SJSA1 (cell line): ENCODE measurements at regions not wholly inside any gene's neighbourhood (a gene's known extent, or its start where the extent isn't known, plus 50 kb on each side); places are given as distances from the start of the nearest gene placed in this dataset.

ENCODE experiments used
- DNase-seq, 2 experiments: peaks; one replicate each; pipeline ENCODE4 v3.0.0-alpha.2; 2015 to 2020; ENCODE audit warnings: low spot score in 2 of 2, low read depth in 1 of 2
- H3K27ac ChIP-seq: fragments of 250-450 bp; sonication (Bioruptor Pico); 2 replicates; pipeline ENCODE4 v1.5.1; 2020; ENCODE audit warnings: mild to moderate bottlenecking, moderate library complexity
- H3K27me3 ChIP-seq: fragments of 250-450 bp; sonication (Bioruptor Pico); replicated peaks from 2 replicates; pipeline ENCODE4 v1.5.1; 2020; ENCODE audit warnings: mild to moderate bottlenecking, moderate library complexity
- H3K36me3 ChIP-seq: fragments of 250-450 bp; sonication (Bioruptor Pico); 2 replicates; pipeline ENCODE4 v1.5.1; 2020; ENCODE audit warnings: mild to moderate bottlenecking
- H3K4me1 ChIP-seq: fragments of 250-450 bp; sonication (Bioruptor Pico); replicated peaks from 2 replicates; pipeline ENCODE4 v1.6.1; 2021; ENCODE audit warnings: mild to moderate bottlenecking
- H3K4me3 ChIP-seq: fragments of 250-450 bp; sonication (Bioruptor Pico); 2 replicates; pipeline ENCODE4 v1.5.1; 2020; ENCODE audit warnings: mild to moderate bottlenecking
- H3K9me3 ChIP-seq: fragments of 250-450 bp; sonication (Bioruptor Pico); replicated peaks from 2 replicates; pipeline ENCODE4 v1.5.1; 2020; ENCODE audit warnings: mild to moderate bottlenecking

DNA sequence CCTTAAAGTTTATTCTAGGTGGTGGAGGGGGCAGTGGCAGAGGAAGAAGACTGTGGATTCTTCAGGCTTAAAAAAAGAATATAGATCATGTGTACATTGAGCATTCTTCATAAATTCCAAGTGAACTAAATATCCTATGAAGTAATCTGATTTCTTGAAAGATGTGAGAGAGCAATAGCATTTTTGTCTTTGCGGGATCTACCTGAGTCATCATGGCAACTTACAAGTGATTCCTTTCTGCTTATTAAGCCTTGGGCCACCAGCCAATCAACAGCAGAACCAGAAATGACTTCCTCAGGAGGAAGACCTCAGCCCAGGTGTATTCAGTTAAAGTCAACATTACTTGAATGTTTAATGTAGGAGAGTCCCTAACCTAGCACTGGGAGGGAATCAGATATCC lies 756.9 kb downstream of the TFAP2A start:
- Histone ChIP-seq H3K4me1 (no peaks in the 10 kb centered on the region), H3K27me3 (no peaks in the 10 kb centered on the region), H3K9me3 (no peaks in the 10 kb centered on the region), H3K36me3 (no peaks in the 10 kb centered on the region), H3K27ac (no peak overlapping the region), H3K4me3 (no peak overlapping the region)
- DNase-seq = no peak

DNA sequence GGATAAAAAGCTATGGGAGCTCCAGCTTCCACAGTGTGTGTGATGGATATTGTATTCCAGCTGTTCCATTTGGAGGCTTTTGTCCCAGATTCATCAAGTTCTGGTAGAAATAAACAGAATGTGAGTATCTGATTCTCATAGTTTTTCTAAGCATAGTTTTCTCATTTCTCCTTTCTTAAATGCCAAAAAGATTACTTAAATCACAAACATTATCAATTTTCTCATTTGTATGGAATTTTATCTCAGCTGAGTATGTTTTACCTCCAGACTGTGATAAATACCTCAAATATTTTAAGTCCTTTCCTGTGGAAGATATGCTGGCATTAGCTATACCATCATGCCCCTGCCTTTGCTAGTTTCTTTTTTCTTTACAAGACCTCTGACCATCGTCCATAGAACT lies 767.3 kb downstream of the TFAP2A start:
- Histone ChIP-seq H3K4me1 (peaks cover 26% of the 10 kb centered on the region), H3K27me3 (no peaks in the 10 kb centered on the region), H3K36me3 (no peaks in the 10 kb centered on the region), H3K9me3 (no peaks in the 10 kb centered on the region), H3K27ac (peak overlapping the region; percentile 55), H3K4me3 (no peak overlapping the region)
- peak in 1 of 2 experiments; percentile 19 for DNase-seq

DNA sequence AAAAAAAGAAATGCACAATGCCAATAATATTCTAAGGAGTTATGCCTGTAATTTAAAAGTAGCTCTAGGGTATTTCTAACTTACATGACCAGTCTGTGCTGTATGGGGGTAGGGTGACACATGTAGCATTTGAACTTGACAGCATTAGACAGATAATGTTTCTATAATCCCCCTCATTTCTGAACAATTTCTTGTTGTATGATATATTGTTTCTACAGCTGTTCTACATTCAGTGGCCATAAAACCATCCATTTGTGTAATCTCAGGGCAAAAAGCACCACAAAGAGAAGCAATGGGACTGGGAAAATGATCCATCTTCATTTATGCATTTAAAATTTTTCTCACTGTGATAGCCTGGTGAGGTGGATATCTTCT lies 767.8 kb downstream of the TFAP2A start:
- Histone ChIP-seq H3K27ac (peak overlapping the region; percentile 46), H3K27me3 (no peaks in the 10 kb centered on the region), H3K4me1 (peaks cover 26% of the 10 kb centered on the region), H3K9me3 (no peaks in the 10 kb centered on the region), H3K36me3 (no peaks in the 10 kb centered on the region), H3K4me3 (no peak overlapping the region)
- DNase-seq = no peak

DNA sequence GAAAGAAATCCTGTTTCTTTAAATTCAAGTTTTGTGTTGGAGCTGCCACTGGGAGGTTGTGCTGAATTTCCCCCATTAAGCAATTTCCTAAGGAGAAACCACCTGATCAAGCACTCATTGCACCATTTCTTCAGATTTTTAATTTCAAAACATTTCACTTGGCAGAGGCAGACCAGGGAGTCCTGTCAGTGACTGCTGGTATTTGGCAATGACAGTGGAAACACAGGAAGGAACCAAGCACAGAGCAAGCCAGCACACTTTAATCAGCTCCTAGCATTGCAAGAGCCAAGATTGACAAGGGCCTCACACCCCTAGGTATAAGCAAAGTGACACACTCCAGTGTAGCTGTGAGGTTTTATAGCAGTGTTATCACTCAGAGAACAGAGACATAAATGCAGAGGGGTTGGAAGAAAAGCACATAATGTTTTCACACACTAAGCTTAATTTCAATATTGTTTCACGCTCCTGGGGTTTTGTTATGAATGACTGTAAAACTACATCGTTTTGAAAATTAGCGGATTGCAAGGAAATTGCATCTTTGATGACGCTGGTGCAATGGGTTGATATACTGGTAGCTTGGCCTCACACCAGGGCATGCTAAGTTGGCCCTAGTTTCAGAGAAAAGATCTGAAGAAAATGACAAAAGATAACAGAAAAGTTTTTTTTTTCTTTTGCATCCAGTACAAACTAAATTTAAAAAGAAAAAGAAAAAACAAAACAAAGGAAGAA lies 768.4 kb downstream of the TFAP2A start:
- Histone ChIP-seq H3K9me3 (no peaks in the 10 kb centered on the region), H3K36me3 (no peaks in the 10 kb centered on the region), H3K27ac (no peak overlapping the region; the same call in 1 of the 2 replicates), H3K4me1 (peaks cover 26% of the 10 kb centered on the region), H3K4me3 (no peak overlapping the region), H3K27me3 (no peaks in the 10 kb centered on the region)
- DNase-seq = no peak

DNA sequence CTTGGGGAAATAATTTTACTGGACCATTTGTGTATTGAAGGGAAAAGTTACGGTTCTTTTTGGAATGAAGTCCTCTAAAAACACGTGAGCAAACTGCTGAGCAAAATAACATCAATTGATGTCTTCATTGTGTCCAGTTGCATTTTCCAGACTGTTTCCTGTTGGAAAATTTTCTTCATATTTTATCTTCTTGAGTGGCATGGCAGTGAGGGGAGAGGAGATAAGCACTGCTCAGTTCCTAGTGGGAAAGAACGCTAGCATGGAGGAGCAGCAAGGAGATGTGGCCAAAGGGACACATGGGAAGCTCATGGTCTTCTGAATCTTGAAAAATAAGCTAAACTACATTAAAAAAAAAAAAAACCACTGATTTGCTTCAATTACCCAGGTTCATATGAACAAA lies 776.0 kb downstream of the TFAP2A start:
- Histone ChIP-seq H3K4me3 (no peak overlapping the region), H3K27me3 (no peaks in the 10 kb centered on the region), H3K36me3 (no peaks in the 10 kb centered on the region), H3K4me1 (no peaks in the 10 kb centered on the region), H3K27ac (no peak overlapping the region), H3K9me3 (no peaks in the 10 kb centered on the region)
- DNase-seq = no peak

DNA sequence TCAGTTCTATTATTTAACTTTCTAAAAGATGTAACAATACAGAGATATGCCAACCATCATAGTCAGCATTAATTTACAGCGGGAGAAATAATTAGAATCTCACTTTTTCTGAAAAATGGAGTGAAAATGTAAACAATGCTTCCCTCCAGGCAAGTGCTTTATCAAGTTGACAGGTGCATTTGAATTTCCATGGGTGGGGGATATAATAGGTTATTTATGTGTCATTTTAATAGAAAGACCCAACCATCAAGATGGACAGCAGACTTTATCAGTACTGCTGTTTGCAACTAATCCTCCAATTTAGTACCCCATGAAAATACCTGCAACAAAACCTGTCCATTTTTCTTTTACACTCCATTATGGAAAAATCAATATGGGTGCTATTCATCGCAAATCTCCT lies 780.1 kb downstream of the TFAP2A start:
- H3K36me3 ChIP-seq = no peaks in the 10 kb centered on the region
- H3K9me3 ChIP-seq = no peaks in the 10 kb centered on the region
- H3K27ac ChIP-seq = no peak overlapping the region
- H3K4me1 ChIP-seq = no peaks in the 10 kb centered on the region
- H3K27me3 ChIP-seq = no peaks in the 10 kb centered on the region
- H3K4me3 ChIP-seq = no peak overlapping the region
- DNase-seq = no peak

DNA sequence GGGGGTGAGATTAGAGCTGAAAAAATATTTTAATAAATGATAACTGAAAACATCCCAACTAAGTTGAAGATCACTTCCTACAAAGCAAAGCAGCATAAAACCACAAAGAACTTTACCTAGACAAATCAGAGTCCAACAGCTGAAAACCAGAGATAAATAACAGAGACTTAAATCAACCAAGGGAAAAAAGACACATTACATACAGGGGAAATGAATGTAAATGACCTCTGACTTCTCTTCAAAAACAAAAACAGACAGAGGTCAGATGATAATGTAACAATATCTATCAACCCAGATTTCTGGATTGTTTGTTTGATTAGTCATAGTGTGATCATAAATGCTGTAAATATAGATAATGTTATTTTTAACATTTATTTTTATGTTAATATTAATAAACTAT lies 782.8 kb downstream of the TFAP2A start:
- Histone ChIP-seq H3K36me3 (no peaks in the 10 kb centered on the region), H3K9me3 (no peaks in the 10 kb centered on the region), H3K27me3 (no peaks in the 10 kb centered on the region), H3K4me3 (no peak overlapping the region), H3K4me1 (no peaks in the 10 kb centered on the region), H3K27ac (no peak overlapping the region)
- DNase-seq = no peak

DNA sequence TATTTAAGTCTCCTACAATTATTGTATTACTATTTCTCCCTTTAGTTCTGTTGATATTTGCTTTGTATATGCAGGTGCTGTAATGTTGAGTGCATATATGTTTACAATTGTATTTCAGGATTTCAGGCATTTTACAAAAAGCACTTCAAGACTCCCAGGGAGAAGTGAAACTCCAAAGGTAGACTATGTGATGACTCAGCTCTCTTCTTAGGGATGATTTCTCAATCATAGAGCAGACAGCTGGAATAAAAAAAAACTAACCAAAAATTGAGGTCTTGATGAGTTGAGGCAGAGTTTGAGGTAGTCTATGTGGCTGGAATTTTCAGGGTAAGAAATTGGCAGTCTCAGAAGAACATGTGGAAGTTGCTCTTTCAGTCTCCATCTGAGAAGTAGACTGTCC lies 786.1 kb downstream of the TFAP2A start:
- DNase-seq = no peak
- no peaks in the 10 kb centered on the region for H3K27me3 ChIP-seq

DNA sequence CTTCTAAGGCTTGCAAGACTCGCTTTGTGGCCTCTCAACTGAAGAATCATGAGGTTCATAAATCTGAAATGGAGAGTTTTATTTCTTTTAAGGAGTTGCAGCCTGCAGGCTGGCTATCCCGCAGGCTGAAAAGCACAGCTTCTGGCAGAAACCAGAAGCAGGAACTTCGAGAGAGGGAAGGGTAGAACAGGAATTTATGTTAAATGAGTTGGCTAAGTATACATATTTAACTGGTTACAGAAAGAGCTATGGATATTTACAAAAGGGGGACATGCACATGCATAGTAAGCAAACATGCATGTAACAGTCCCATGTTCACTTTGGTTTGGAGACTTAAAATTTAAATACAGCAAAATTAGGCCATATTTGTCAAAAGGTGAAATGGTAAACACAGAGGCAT lies 787.0 kb downstream of the TFAP2A start:
- DNase-seq = no peak
- Histone ChIP-seq H3K27ac (no peak overlapping the region), H3K27me3 (no peaks in the 10 kb centered on the region), H3K4me1 (peaks cover 18% of the 10 kb centered on the region), H3K4me3 (no peak overlapping the region), H3K36me3 (no peaks in the 10 kb centered on the region), H3K9me3 (no peaks in the 10 kb centered on the region; the same call in 1 of the 2 replicates)

More for the DNA sequence above, 786.1 kb downstream of the TFAP2A start:
- Histone ChIP-seq H3K9me3 (no peaks in the 10 kb centered on the region; the same call in 1 of the 2 replicates), H3K27ac (no peak overlapping the region), H3K4me3 (no peak overlapping the region), H3K36me3 (no peaks in the 10 kb centered on the region), H3K4me1 (peaks cover 9% of the 10 kb centered on the region)

DNA sequence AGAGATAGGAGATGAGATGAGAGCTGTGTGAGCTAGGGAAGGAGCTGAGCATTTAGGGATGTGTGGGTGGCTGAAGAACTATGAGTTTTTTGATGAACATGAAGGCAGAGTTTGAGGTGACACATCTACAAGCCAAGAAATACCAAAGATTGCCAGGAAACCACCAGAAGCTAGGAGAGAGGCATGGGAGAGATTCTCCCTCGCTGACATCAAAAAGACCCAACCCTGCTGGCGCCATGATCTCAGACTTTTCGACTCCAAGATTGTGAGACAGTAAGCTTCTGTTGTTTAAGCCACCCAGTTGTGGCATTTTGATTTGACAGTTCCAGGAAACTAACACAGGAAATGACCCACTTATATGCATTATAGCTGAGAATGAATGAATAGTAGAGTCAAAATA lies 790.9 kb downstream of the TFAP2A start:
- Histone ChIP-seq H3K27me3 (no peaks in the 10 kb centered on the region), H3K4me1 (peaks cover 34% of the 10 kb centered on the region), H3K36me3 (no peaks in the 10 kb centered on the region), H3K27ac (peak overlapping the region; percentile 66), H3K9me3 (no peaks in the 10 kb centered on the region; the same call in 1 of the 2 replicates), H3K4me3 (no peak overlapping the region)
- peak; percentile 39 to 47 for DNase-seq

DNA sequence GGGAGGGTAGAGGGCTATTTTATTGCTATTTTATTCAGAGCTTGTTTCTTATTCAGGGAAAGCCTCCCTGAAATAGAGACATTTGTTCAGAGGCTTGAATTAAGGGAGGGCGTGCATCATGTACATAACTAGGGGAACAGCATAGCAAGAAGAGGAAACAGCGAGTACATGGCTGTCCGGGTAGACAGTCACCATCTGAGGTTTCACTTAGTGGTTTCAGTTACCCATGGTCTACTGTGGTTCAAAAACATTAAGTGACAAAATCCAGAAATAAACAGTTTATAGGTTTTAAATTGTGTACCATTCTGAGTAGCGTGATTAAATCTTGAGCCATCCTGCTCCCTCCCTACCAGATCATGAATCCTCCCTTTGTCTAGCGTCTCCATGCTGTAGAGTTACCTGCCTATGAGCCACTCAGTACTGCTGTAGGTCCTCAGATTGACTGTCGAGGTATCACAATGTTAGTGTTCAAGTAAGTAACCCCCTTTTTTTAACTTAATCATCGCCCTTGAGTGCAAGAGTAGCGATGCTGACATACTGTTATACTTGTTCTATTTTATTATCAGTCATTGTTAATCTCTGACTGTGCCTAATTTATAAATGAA lies 791.5 kb downstream of the TFAP2A start:
- DNase-seq = no peak
- Histone ChIP-seq H3K27me3 (no peaks in the 10 kb centered on the region), H3K4me3 (no peak overlapping the region), H3K36me3 (no peaks in the 10 kb centered on the region), H3K9me3 (no peaks in the 10 kb centered on the region; the same call in 1 of the 2 replicates), H3K4me1 (peaks cover 34% of the 10 kb centered on the region), H3K27ac (peak overlapping the region; percentile 66)

DNA sequence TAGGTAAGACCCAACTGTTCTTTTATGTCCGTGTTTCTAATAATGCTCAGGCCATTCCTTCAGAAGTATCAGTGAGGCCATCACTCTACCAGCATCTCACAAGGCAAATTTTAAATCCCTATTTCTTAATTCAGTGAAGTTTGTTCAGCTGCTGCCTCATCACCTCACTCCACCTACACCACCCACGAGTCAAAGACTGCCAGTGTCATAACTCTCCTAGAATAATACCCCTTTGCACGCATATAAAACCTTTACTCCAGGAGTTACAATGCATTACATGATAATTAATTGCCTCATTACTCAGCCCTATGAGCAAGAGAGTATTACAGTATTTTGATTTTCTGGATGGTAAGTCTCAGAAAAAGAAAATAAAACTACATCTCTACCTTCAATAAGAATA lies 793.6 kb downstream of the TFAP2A start:
- peak overlapping the region; percentile 37 for H3K27ac ChIP-seq
- H3K4me1 ChIP-seq = peaks cover 34% of the 10 kb centered on the region
- H3K27me3 ChIP-seq = no peaks in the 10 kb centered on the region
- DNase-seq = peak in 1 of 2 experiments; percentile 15
- H3K4me3 ChIP-seq = no peak overlapping the region
- H3K9me3 ChIP-seq = no peaks in the 10 kb centered on the region; the same call in 1 of the 2 replicates
- no peaks in the 10 kb centered on the region for H3K36me3 ChIP-seq

DNA sequence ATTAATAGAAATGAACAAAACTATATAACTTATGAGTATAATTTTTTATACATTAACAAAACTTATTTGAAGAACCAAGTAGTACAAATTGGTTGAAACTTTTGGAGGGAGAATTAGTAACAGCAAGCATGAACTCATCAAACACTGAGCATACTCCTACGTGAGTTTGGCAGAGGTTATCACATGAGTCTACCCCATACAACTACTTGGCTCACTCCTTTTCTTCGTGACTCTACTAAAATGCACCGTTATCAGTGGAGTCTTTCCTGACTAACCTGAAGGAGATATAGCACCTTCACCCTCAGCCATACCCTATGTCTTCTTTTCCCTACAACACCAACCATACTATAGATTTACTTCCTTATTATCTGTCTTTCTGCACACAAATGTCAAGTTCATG lies 794.2 kb downstream of the TFAP2A start:
- peak overlapping the region; percentile 37 for H3K27ac ChIP-seq
- no peaks in the 10 kb centered on the region for H3K27me3 ChIP-seq
- no peak for DNase-seq
- no peaks in the 10 kb centered on the region for H3K36me3 ChIP-seq
- peaks cover 34% of the 10 kb centered on the region for H3K4me1 ChIP-seq
- no peaks in the 10 kb centered on the region; the same call in 1 of the 2 replicates for H3K9me3 ChIP-seq
- no peak overlapping the region for H3K4me3 ChIP-seq

DNA sequence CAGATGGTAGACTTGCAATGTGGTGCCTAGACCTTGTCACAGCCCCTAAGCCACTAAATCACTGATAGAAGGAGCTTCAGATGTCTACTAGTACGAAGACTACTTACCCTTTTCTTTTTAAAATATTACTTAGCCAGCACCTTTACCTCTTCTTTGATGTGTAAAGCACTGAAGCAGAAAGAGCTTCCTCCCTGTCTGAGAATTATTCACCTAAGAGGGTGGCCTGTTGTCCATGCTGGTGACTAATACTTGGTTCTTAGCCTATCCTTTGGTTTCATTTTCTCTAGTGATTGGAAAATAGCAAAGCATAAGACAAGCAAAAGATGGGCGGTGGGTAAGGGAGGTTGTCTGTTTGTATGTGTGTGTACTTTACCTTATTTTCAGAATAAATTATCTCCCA lies 794.6 kb downstream of the TFAP2A start:
- Histone ChIP-seq H3K27me3 (no peaks in the 10 kb centered on the region), H3K4me3 (no peak overlapping the region), H3K27ac (peak overlapping the region; percentile 37), H3K36me3 (no peaks in the 10 kb centered on the region), H3K9me3 (no peaks in the 10 kb centered on the region; the same call in 1 of the 2 replicates), H3K4me1 (peaks cover 34% of the 10 kb centered on the region)
- peak in 1 of 2 experiments; percentile 10 for DNase-seq
